ENCODE measurements at regions not wholly inside any gene's neighbourhood (a gene's known extent, or its start where the extent isn't known, plus 50 kb on each side); places are given as distances from the start of the nearest gene placed in this dataset.

- no peak for DNase-seq (ENCODE audit: low read depth, low spot score)
- POLR2A ChIA-PET = no interaction called here
- CTCF ChIA-PET = no interaction called here
- no peak for TF ChIP-seq CTCF (IDR thresholded peaks at IDR 0.05; ENCODE audit: insufficient read depth, low read length, missing control alignments)
- H3K4me3 ChIP-seq (ENCODE audit: low read depth, low read length) = no peak overlapping the region
These were observed 316.2 kb upstream of the SMARCA2 start for GRCh38 chr9:1698991-1699390.

GRCh38 chr9:1701113-1701512 lies 314.0 kb upstream of the SMARCA2 start:
- no peak for TF ChIP-seq CTCF (IDR thresholded peaks at IDR 0.05; ENCODE audit: insufficient read depth, low read length, missing control alignments)
- H3K4me3 ChIP-seq (ENCODE audit: low read depth, low read length) = no peak overlapping the region
- ChIA-PET POLR2A (no interaction called here), CTCF (no interaction called here)
- no peak for DNase-seq (ENCODE audit: low read depth, low spot score)

- ChIA-PET CTCF (no interaction called here), POLR2A (no interaction called here)
- H3K4me3 ChIP-seq (ENCODE audit: low read depth, low read length) = no peak overlapping the region
- no peak for DNase-seq (ENCODE audit: low read depth, low spot score)
- no peak for TF ChIP-seq CTCF (IDR thresholded peaks at IDR 0.05; ENCODE audit: insufficient read depth, low read length, missing control alignments)
These were observed 312.4 kb upstream of the SMARCA2 start for GRCh38 chr9:1702701-1703100.

GRCh38 chr9:1707291-1707690 lies 307.9 kb upstream of the SMARCA2 start:
- CTCF ChIA-PET = no interaction called here
- POLR2A ChIA-PET = no interaction called here
- no peak overlapping the region for H3K4me3 ChIP-seq (ENCODE audit: low read depth, low read length)
- TF ChIP-seq CTCF (IDR thresholded peaks at IDR 0.05; ENCODE audit: insufficient read depth, low read length, missing control alignments) = no peak
- DNase-seq (ENCODE audit: low read depth, low spot score) = no peak

GRCh38 chr9:1708219-1708618 lies 306.9 kb upstream of the SMARCA2 start:
- POLR2A ChIA-PET = no interaction called here
- no peak overlapping the region for H3K4me3 ChIP-seq (ENCODE audit: low read depth, low read length)
- no peak for DNase-seq (ENCODE audit: low read depth, low spot score)
- TF ChIP-seq CTCF (IDR thresholded peaks at IDR 0.05; ENCODE audit: insufficient read depth, low read length, missing control alignments) = no peak
- CTCF ChIA-PET = no interaction called here

- DNase-seq (ENCODE audit: low read depth, low spot score) = no peak
- no peak for TF ChIP-seq CTCF (IDR thresholded peaks at IDR 0.05; ENCODE audit: insufficient read depth, low read length, missing control alignments)
- CTCF ChIA-PET = no interaction called here
- POLR2A ChIA-PET = no interaction called here
- H3K4me3 ChIP-seq (ENCODE audit: low read depth, low read length) = no peak overlapping the region
These were observed 305.8 kb upstream of the SMARCA2 start for GRCh38 chr9:1709347-1709746.

Data from AG04449 (cell line).